ENCODE measurements at regions not wholly inside any gene's neighbourhood (a gene's known extent, or its start where the extent isn't known, plus 50 kb on each side); places are given as distances from the start of the nearest gene placed in this dataset.

- TF ChIP-seq ZFX (IDR thresholded peaks at IDR 0.05; ENCODE audit: borderline replicate concordance) (no peak), CTCF (IDR thresholded peaks at IDR 0.05) (no peak)
- no peak overlapping the region for H3K27ac ChIP-seq
Observed at GRCh38 chr2:155273323-155273722, 574.8 kb downstream of the KCNJ3 start.

- H3K27ac ChIP-seq: no peak overlapping the region
- TF ChIP-seq ZFX (IDR thresholded peaks at IDR 0.05; ENCODE audit: borderline replicate concordance) (no peak), CTCF (IDR thresholded peaks at IDR 0.05) (0 out of 2 replicates have a peak, but pooled peaks have one; percentile 10)
Observed at GRCh38 chr2:155266583-155266982, 568.1 kb downstream of the KCNJ3 start.

- TF ChIP-seq CTCF (IDR thresholded peaks at IDR 0.05) (no peak), ZFX (IDR thresholded peaks at IDR 0.05; ENCODE audit: borderline replicate concordance) (no peak)
- H3K27ac ChIP-seq: no peak overlapping the region
Observed at GRCh38 chr2:155266109-155266508, 567.6 kb downstream of the KCNJ3 start.

GRCh38 chr2:155256803-155257202, 558.3 kb downstream of the KCNJ3 start:
- TF ChIP-seq CTCF (IDR thresholded peaks at IDR 0.05): no peak
- TF ChIP-seq ZFX (IDR thresholded peaks at IDR 0.05; ENCODE audit: borderline replicate concordance): no peak
- H3K27ac ChIP-seq: no peak overlapping the region

- H3K27ac ChIP-seq: no peak overlapping the region
- TF ChIP-seq CTCF (IDR thresholded peaks at IDR 0.05) (peak; percentile 59), ZFX (IDR thresholded peaks at IDR 0.05; ENCODE audit: borderline replicate concordance) (no peak)
Observed at GRCh38 chr2:155250800-155251199, 552.3 kb downstream of the KCNJ3 start.

- TF ChIP-seq CTCF (IDR thresholded peaks at IDR 0.05) (no peak), ZFX (IDR thresholded peaks at IDR 0.05; ENCODE audit: borderline replicate concordance) (no peak)
- H3K27ac ChIP-seq: no peak overlapping the region
Observed at GRCh38 chr2:155240176-155240575, 541.7 kb downstream of the KCNJ3 start.

- no peak for TF ChIP-seq CTCF (IDR thresholded peaks at IDR 0.05)
- no peak for TF ChIP-seq ZFX (IDR thresholded peaks at IDR 0.05; ENCODE audit: borderline replicate concordance)
Observed at GRCh38 chr2:155235710-155236109, 537.2 kb downstream of the KCNJ3 start.

More at GRCh38 chr2:155235710-155236109, 537.2 kb downstream of the KCNJ3 start:
- H3K27ac ChIP-seq: no peak overlapping the region
